Epithelial cell of esophagus (primary cell): ENCODE measurements at regions not wholly inside any gene's neighbourhood (a gene's known extent, or its start where the extent isn't known, plus 50 kb on each side); places are given as distances from the start of the nearest gene placed in this dataset.

Experiments used
- DNase-seq: peaks from one replicate; pipeline ENCODE4 v3.0.0; 2010; ENCODE audit warnings: low read depth
- H3K4me3 ChIP-seq: 2 replicates; pipeline ENCODE4 v1.5.1; 2011; ENCODE audit warnings: mild to moderate bottlenecking, low read length, control low read depth
- CTCF ChIP-seq: IDR thresholded peaks from 2 replicates; pipeline ENCODE4 v1.5.1; 2011; ENCODE audit warnings: low read depth, mild to moderate bottlenecking, low read length, control low read depth, inconsistent platforms; ENCODE audit not compliant: insufficient read depth; ENCODE audit errors: missing control alignments

DNA sequence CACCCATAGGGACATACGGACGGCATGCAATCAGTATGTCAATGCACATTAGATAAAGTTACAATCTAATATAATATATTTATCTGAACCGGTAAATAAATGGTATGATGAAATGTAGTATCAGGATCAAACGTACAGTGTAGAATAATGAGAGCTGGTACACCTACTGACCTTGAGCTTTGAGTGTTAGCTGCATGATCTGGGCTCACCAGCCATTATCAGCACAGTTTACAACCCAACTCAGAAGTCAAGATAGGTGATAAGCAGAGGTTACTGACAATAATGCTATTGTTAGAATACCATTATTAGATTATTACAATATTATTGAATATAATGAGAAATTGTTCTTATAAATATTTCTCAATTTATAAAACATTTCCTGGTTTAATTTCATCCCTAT, 103.0 kb upstream of the ESRRG start:
- H3K4me3 ChIP-seq, result no peak overlapping the region
- TF ChIP-seq CTCF, result no peak
- DNase-seq, result no peak

DNA sequence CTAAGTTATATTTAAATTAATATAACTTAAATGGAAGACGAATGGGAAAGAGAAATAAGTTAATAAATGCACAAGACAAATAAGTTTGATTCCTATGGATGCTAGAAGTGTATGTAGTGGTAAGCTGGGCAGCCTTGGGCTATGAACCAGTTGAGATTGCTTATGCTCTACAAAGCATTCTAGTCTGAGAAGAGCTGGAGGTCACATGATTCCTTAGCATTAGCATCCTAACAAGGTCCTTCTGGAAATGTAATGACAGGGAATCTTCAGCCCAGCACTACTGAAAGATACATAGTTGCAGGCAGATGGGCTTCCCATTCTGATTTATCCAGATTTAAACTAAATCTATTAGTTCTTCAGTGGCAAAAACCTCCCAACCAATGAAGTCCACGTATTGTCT, 102.3 kb upstream of the ESRRG start:
- no peak overlapping the region for H3K4me3 ChIP-seq
- DNase-seq, result no peak
- no peak for TF ChIP-seq CTCF

GRCh38 chr1:216824511-216824910, 101.3 kb upstream of the ESRRG start:
- TF ChIP-seq CTCF, result no peak
- peak; percentile 36 for DNase-seq
- H3K4me3 ChIP-seq, result no peak overlapping the region

- no peak for DNase-seq
- TF ChIP-seq CTCF, result no peak
- no peak overlapping the region for H3K4me3 ChIP-seq
Measured at GRCh38 chr1:216823731-216824130, 100.5 kb upstream of the ESRRG start.

- no peak for TF ChIP-seq CTCF
- DNase-seq, result no peak
- no peak overlapping the region for H3K4me3 ChIP-seq
Measured at GRCh38 chr1:216822480-216822879, 99.3 kb upstream of the ESRRG start.

DNA sequence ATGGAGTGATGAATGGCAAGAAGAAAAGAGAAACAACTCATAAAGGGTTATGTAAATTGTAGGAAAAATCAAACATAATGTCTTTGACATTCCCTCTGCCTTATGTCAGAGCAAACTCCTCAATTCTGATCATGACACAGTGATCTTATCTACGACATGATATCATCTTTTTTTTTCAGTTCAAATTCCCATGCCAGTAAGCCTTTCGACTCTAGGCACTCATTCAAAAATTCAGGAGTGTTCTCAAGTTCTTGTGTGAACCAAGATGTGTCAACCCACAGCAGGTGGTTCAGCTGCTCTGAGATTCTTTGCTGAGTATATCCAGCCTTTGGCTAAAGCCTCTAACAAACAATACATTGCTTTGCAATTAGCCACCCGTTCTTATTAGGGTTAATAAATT, 97.1 kb upstream of the ESRRG start:
- no peak for DNase-seq
- TF ChIP-seq CTCF, result no peak
- no peak overlapping the region for H3K4me3 ChIP-seq

GRCh38 chr1:216818284-216818683, 95.1 kb upstream of the ESRRG start:
- DNase-seq, result no peak
- H3K4me3 ChIP-seq, result no peak overlapping the region
- no peak for TF ChIP-seq CTCF
